GM18870 (cell line): ENCODE measurements at regions not wholly inside any gene's neighbourhood (a gene's known extent, or its start where the extent isn't known, plus 50 kb on each side); places are given as distances from the start of the nearest gene placed in this dataset.
"Not testable (repeated sequence)": the region's sequence is repeated elsewhere in the genome, so short reads cannot be mapped to it uniquely, and the experiment has no call there.

ENCODE experiments used
- ATAC-seq: cut with Tn5 transposase; IDR thresholded peaks from one replicate; pipeline ENCODE4 v1.9.1; 2021; ENCODE audit warnings: moderate library complexity; ENCODE audit not compliant: unreplicated experiment

DNA sequence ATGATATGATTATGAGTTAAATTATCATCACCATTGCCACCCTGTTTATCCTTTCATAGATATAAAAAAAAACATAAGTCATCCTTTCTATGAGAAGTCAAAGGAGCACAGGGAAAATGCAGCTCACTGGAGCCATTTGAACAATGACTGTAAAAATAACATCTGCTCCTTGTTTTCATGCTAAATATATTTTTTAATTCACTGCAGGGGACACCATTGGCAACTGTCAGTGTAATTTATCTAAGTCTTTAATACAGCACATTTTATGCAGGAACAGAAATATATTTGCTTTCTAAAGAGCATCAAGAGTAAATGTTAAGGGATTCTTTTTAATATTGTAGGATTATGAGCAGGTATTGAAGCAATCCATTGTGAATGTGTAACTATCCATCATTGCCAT lies 371.3 kb downstream of the ZBBX start:
- no peak for ATAC-seq

DNA sequence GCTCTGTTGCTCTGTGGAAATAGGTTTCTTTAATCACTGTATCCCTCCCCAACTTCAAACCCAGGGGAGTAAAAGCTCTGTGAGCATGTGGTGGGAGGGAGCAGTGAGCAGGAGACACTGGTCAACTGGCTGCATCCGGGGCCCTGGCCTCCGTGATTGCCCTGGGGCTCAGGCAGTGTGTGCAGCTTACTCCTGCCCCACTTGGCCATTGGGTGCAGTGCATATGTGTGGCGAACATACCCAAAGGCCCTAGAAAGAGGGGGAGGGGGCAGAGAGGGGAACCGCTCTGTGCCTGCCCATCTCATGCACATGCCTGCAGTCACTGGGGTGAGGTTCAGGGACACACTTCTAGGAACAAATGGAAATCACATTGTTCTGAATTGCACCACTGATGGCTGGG lies 378.7 kb downstream of the ZBBX start:
- ATAC-seq: no peak

DNA sequence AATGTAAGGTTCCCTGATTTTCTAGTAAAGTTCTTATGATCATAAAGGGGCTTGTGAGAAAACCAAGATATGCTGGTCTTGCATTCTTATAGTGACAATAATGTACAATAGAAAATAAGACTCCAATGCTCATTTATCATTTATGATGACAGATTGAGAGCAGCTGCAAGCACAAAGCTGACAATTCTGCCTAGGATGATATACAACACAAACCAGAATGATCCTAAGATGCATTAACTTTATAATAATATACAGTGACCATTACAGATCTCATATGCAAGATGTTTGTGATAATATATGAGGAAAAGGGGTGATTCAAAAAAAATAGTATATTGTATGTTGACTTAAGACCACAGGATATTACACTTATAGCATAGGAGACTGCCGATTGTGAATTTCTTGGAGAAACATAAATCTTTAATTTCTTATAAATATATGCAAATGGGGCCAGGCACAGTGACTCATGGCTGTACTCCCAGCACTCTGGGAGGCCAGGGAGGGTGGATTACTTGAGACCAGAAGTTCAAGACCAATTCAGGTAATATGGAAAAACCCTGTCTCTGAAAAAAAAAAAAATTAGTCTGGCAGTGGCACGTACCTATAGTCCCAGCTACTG lies 387.0 kb downstream of the ZBBX start:
- ATAC-seq: no peak

- ATAC-seq: no peak
These were observed 394.1 kb downstream of the ZBBX start for GRCh38 chr3:166986000-166986399.

GRCh38 chr3:166975796-166976195 lies 404.3 kb downstream of the ZBBX start:
- ATAC-seq: not testable (repeated sequence)

GRCh38 chr3:166967714-166968113 lies 412.4 kb downstream of the ZBBX start:
- ATAC-seq: not testable (repeated sequence)

DNA sequence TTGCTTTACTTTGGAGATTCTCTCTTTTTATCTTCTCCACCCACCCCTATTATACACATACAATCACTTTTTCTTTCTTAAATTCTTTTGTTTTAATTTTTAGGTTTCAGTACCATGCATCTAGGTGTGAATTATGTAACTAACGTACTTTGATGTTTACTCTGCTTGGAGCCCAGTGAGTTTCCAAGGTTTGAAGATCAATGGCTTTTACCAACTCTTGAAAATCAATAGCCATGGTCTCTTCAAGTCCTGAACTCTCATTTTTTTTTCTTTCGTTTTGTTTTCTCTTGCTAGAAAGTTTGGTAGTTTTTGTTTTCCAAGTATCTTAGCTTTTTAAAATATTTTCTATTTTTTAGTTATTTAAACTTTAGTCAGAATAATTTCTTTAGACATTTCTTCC lies 417.2 kb downstream of the ZBBX start:
- no peak for ATAC-seq

- no peak for ATAC-seq
These were observed 423.0 kb downstream of the ZBBX start for GRCh38 chr3:166957121-166957520.

DNA sequence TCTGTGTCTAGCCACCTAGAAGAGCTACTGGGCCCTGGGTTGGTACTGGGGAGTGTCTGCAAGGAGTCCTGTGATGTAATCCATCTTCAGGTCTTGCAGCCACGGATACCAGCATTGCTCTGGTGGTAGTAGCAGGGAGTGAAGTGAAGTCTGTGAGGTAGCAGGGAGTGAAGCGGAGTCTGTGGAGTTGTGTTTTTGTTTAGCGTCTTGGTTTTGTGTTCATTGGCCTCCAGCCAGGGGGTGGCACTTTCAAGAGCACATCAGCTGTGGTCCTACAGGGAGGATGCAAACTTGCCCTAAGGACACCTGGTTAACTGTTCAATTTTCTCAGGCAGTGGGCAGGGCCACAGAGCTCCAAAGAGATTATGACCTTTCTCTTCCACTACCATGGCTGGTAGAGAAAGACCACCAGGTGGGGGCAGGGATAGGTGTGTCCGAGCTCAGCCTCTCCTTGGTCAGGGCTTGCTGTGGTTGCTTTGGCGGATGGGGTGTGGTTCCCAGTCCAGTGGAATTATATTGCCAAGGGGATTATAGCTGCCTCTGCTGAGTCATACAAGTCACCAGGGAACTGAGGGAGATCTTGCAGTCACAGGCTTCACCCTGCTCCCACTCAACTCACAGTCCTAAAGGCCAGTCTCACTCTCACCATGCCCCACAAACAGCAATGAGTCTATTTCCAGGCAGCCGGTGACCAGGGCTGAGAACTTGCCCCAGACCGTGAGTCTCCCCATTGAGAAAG lies 424.7 kb downstream of the ZBBX start:
- ATAC-seq: no peak

DNA sequence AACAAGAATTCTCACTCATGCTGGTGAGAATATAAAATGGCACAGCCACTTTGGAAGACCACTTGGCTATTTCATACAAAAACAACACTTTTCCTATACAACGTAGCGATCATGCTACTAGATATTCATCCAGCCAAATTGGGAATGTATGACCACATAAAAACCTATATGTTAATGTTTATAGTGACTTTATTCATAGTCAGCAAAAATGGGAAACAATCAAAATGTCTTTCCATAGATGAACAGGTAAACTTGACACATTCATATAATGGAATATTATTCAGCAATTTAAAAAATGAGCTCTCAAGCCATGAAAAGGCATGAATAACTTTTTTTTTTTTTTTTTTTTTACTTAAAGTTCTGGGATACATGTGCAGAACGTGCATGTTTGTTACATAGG lies 445.2 kb downstream of the ZBBX start:
- no peak for ATAC-seq

GRCh38 chr3:166917437-166917836 lies 462.7 kb downstream of the ZBBX start:
- no peak for ATAC-seq

- no peak for ATAC-seq
These were observed 477.7 kb downstream of the ZBBX start for GRCh38 chr3:166902374-166902773.

DNA sequence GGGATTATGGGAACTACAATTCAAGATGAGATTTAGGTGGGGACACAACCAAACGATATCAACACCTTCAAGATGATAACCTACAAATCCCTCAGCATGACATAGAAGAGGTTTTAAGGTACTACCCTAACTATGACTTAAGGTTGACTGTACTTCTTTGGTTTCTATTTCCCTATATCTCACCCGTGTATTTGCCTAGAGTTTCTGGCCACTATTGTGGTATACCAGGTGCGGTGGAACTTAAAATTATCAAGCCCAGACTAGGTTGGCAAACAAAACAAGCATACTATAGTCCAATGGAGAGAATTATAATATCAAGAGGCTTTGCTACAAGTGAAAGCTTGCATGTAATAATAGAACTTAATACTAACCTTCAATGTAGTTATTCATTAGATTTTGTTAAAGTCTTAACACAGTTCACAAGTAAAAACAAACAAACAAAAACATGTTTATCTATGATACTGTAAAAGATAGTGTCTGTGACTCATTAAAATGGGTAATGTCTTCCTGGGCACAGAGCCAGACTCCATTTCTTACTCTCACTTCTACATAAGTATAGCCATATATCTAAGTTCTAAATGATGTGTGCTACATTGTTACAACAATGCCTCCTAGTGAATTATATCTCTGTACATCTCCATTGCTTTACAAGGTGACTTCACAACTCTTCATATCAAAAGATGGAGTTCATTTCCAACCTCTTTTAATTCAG lies 479.1 kb downstream of the ZBBX start:
- no peak for ATAC-seq

DNA sequence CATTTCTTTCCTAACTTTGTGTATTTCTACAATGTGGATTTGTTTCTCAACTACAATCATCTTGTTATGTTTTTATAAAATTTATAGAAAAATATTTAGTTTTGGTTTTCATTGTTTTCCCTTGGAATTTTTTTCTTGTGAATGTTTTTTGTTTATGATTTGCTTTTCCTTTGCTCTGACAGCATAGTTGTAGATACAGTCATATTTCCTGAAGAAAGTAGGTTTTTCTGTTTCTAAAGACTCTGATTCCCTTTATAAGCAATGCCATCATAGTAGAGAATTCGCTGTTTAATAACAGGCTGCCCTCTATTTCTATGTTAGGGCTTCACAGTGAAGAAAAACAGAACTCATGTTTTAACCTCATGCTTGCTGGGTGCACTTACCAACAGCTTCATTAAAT lies 482.3 kb downstream of the ZBBX start:
- ATAC-seq: no peak

- no peak for ATAC-seq
These were observed 490.9 kb downstream of the ZBBX start for GRCh38 chr3:166889241-166889640.

DNA sequence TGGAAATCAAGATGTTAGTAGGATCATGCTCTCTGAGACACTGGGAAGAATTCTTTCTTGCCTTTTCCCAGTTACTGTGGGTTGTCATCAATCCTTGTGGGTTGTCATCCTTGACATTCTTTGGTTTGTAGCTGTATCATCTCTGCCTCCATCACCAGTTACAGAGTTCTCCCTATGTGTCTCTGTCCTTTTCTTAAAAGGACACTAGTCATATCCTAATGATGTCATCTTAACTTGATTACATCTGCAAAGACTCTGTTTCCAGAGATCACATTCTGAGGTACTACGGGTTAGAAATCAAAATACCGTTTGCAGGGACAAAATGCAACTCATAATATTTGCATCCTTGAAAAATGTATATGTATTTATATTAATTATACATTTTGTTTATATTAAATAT lies 500.4 kb downstream of the ZBBX start:
- ATAC-seq: no peak

DNA sequence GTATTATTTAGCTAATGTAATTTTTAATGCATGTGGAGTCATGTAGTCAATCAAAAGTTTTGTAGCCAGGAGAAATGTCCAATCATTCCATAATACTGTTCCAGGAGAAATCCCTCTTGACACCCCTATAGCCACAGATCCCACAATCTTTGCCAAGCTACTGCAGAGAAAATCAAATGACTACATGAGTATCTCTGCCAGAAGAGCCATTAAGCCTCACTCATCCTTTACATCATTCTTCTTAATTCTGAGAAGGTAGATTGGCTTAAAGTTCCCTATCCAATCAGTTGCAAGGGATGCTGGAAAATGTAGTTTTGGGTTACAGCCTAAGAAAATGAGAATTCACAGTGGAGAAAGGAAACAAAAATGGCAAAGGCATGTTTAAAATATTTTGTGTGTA lies 502.1 kb downstream of the ZBBX start:
- no peak for ATAC-seq

DNA sequence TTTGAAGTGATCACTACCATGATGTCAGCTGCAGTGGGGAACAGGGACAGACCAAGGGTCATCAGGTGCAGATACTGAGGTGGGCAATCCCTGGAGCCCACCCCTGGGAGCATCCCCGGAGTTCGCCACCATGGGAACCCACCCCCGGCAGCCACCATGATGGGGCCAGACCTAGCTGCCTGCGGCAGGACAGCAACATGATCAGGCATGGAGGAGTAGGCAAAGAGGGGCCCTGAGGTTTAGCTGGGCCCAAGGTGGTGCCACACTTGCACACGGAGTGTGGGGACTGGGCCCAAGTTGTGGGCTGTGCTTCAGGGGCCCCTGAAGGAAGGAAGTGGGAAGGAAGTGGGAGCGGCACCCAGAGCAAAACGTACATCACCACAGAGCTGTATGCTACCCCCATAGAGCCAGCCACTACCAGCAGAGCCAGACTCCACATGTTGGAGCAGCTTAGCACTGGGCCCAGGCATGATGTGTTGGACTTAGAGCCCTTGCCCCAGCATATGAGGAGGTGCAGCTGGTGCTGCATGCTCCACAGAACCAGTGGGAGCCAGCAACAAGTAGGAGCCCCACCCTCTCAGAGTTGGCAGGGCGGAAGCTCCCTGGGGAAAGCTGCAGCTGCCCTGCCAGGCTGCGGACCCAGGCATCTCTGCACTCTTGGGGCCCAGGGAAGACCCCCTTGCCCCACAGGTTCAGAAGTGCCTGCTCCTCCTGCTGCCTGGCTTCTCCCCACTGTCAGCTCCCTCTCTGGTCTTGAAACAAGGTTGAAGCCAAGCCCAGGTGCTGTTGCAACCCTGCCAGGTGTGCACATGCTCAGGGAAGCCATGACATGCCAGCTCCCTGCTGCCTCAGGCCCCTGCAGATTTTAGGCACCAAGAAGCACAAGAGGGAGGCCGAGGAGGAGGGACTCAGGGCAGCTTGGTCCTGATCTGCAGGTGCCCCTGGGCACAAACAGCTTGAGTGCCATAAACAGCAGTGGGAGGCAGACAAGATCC lies 515.3 kb downstream of the ZBBX start:
- ATAC-seq: no peak

DNA sequence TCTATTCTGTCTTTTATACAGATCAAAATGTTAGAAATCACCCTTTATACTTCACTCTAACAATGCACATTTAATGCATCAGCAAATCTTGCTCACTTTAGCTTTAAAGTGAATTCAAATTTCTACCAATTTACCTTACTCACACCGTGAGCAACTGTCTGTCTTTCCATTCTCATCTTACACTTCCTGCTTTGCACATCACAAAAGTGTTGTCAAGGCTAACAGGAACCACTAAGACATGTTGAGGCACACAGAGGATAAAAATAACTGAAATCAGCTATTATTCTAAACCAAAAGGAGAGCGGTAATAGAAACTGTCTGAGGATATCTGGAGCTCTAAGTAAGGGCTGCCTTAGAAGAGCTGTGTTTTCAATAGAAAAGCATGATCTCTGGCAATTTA lies 519.9 kb downstream of the ZBBX start:
- no peak for ATAC-seq

DNA sequence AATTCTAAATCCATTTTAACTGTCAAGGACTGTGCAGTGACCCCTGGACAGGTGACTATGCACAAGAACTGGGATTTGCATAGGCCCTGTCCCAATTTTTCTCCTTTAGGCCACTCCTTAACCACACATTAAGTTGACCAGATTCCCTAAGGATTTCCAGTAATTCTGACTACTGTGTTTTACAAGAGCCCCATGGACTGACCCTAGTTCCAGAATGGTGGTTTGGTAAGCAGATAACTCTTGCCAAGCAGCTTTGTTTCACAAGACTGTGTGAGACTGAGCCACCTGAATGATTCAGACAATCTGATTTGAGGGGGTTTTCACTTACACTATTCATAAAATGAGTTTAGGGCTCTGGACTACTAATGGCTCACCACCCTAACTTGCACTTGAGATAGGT lies 535.8 kb downstream of the ZBBX start:
- no peak for ATAC-seq

GRCh38 chr3:166842784-166843183 lies 537.3 kb downstream of the ZBBX start:
- ATAC-seq: not testable (repeated sequence)
